A172 (cell line): ENCODE measurements at regions not wholly inside any gene's neighbourhood (a gene's known extent, or its start where the extent isn't known, plus 50 kb on each side); places are given as distances from the start of the nearest gene placed in this dataset.
"Not testable (repeated sequence)": the region's sequence is repeated elsewhere in the genome, so short reads cannot be mapped to it uniquely, and the experiment has no call there.

ENCODE experiments used
- DNase-seq: peaks from one replicate; pipeline ENCODE4 v3.0.0-alpha.2; 2015; ENCODE audit warnings: low spot score

- DNase-seq: no peak
Observed at GRCh38 chr19:31445406-31445805, 96.2 kb upstream of the TSHZ3 start.

DNA sequence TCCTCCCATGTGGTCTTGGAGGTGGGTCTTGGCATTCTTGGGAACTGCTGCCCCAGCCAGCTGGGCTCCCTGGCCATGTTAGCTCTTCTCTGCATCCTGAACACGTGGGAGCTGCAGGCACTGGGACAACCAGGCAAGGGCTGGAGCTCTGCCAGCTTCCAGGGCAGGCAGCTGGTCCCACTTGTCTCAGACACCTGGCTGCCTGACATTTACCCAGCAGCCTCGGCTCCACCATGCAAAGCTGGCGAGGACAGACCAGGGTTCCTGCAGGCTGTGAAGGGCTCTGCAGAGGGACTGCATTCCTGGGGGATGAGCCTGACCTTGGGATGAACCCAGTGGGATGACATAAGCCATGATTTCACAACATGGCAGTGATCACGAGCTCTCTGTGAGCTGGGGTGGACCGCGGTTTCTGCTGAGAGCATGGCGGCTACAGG, 99.0 kb upstream of the TSHZ3 start:
- peak; percentile 73 for DNase-seq

DNA sequence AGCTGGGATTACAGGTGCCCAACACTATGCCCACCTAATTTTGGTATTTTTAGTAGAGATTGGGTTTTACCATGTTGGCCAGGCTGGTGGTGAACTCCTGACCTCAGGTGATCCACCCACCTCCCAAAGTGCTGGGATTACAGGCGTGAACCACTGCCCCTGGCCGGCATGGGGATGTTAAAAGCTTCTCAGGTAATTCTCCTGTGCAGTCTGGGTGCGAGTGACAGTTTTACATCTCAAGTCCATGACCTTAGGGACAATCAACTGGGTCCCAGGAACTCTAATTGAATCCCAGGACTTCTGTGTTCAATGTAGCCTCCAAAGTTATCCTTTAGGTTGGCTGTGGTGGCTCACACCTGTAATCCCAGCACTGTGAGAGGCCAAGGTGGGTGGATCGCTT, 100.1 kb upstream of the TSHZ3 start:
- no peak for DNase-seq

- no peak for DNase-seq
Observed at GRCh38 chr19:31450696-31451095, 101.5 kb upstream of the TSHZ3 start.

- DNase-seq: no peak
Observed at GRCh38 chr19:31451686-31452330, 102.6 kb upstream of the TSHZ3 start.

DNA sequence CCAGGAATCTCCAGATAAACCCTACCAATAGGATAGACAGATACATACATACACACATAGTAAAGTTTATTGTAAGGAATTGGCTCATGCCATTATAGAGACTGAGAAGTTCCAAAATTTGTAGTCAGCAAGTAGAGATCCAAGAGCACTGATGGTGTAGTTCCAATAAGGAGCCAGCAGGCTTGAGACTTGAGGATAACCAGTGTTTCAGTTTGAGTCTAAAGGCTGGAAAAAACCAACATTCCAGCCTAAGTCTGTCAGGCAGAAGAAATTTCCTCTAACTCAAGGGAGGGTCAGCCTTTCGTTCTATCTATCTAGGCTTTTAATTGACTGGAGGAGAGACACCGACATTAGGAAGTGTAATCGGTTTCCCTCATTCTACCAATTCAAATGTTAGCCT, 110.2 kb upstream of the TSHZ3 start:
- no peak for DNase-seq

DNA sequence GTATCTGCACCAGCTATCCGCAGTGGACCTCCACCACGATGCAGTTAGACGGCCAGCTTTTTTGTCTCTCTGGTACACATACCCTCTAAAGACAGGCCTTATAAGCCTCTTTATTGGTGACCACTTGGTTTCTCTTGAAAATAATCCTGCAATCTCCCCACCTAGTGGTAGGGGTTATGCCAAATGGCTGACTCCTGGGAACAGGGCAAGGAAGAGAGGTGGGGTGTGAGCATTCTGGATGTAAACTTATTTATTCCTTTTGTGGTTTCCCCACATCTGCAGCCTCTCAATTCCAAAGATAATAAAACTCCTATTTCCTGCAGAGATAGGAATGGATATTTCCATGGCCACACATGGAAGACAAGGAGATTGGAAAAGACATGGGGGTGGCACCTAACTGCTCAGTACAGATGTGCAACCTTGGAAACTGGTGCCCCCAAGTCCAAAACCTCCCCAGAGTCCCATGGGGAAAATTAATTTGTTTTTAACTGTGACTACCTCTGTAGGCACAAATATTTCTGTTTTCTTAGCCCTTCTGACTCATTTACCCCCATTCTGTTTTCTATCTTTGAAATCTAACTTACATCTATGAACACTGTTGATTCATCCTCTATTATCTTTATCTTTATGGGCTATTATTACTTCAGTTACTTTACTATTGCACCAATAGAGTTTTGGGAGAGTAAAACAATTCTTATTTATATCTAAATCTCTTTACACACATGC, 112.7 kb upstream of the TSHZ3 start:
- DNase-seq: peak; percentile 53

- DNase-seq: no peak
Observed at GRCh38 chr19:31470229-31470939, 121.1 kb upstream of the TSHZ3 start.

GRCh38 chr19:31470952-31471351, 121.7 kb upstream of the TSHZ3 start:
- DNase-seq: no peak

DNA sequence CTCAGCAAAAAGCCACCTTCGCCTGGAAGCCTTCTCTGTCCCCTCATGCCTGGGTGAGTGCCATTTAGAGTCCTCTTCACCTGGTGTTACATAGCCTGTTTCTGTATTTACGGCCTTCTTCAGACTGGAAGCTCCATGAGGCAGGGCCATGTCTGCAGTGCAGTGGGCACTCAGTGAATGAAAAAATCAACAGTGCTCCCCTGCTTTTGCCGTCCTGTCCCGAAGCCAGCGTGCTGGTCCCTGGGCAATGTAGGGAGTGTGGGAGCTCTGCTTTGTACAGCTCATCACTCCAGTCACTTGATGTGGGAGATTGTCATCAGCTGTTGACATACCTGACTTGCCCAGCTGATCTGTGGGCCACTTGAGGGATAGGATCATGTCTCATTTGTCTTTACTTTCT, 129.0 kb upstream of the TSHZ3 start:
- DNase-seq: no peak

DNA sequence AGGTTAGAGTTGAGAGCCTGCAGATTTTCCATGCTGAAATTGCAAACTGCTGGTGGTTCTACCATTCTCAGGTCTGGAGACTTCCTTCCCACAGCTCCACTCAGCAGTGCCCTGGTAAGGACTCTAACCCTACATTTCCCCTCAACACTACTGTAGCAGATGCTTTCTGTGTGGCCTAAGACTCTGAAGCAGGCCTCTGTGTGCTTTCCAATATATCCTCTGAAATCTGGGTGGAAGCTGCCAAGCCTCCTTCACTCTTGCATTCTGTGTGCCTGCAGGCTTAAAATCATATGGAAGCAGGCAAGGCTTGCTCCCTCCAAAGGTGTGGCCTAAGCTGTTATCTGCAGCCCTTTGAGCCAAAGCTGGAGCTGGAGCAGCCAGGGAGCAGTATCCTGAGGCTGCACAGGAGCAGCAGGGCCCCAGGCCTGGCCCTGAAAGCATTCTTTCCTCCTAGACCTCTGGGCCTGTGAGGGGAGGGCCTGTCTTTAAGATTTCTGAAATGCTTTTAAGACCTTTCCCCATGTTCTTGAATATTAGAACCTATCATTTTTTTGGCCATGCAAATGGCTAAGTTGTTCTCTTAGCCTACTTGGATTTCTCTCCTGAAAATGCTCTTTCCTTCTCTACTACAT, 134.1 kb upstream of the TSHZ3 start:
- DNase-seq: no peak

- DNase-seq: not testable (repeated sequence)
Observed at GRCh38 chr19:31484858-31485410, 135.7 kb upstream of the TSHZ3 start.

DNA sequence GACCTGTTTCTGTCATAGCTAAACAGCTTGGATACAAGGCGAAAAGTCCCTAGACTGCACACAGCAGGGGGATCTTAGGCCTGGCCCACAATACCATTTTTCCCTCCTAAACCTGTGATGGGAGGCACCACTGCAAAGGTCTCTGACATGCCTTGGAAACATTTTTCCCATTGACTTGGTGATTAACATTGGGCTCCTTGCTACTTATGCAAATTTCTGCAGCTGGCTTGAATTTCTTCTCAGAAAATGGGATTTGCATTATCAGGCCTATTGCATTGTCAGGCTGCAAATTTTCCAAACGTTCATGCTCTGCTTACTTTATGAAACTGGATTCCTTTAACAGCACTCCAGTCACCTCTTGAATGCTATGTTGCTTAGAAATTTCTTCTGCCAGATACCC, 136.2 kb upstream of the TSHZ3 start:
- DNase-seq: no peak

DNA sequence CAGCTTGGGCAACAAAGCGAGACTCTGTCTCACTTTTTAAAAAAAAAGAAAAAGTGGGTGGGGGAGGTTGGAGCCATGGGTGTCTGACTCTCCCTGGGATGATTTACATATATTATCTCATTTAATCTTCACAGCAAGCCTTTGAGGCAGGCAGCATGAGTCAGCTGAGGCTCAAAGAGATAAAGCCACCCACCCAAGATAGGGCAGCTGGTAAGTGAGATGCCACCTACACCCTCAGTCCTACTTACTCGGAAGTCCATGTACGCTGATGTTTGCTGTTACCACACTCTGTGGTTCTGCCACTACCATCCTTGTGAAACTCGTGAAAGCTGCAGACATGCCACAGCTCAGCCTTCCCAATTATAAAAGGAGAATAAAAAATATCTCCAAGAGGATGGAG, 142.0 kb upstream of the TSHZ3 start:
- DNase-seq: no peak

DNA sequence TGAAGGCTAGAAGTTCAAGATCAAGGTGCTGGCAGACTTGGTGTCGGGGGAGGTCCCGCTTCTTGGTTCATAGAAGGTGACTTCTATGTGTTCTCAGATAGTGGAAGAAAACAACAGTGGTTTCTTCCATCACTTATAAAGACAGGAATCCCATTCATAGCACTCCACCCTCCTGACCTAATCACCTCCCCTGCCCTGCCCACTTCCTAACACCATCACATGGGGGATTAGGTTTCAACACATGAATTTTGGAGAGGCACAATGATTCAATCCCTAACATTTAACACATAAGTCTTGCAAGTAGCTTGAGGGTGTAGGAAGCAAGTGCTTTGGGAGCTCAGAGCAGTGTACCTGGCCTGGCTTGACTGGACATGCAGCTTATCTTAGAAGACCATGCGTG, 142.8 kb upstream of the TSHZ3 start:
- DNase-seq: no peak

DNA sequence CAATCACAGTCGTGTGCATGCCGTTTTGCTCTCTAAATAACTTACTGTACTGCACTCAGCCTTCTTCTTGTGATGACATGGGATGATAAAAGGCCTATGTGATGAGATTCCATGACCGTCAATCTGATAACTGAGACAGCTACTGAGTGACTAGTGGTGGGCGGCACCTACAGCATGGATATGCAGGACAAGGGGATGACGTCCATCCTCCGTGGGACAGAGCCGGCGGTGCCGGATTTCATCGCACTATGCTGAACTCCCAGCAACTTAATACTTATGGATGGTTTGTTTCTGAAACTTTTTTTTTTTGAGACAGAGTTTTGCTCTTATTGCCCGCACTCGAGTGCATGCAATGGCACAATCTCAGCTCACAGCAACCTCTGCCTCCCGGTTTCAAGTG, 146.8 kb upstream of the TSHZ3 start:
- DNase-seq: no peak

- DNase-seq: no peak
Observed at GRCh38 chr19:31497709-31498108, 148.5 kb upstream of the TSHZ3 start.

- no peak for DNase-seq
Observed at GRCh38 chr19:31498781-31499180, 149.5 kb upstream of the TSHZ3 start.

GRCh38 chr19:31499281-31500196, 150.3 kb upstream of the TSHZ3 start:
- DNase-seq: no peak

DNA sequence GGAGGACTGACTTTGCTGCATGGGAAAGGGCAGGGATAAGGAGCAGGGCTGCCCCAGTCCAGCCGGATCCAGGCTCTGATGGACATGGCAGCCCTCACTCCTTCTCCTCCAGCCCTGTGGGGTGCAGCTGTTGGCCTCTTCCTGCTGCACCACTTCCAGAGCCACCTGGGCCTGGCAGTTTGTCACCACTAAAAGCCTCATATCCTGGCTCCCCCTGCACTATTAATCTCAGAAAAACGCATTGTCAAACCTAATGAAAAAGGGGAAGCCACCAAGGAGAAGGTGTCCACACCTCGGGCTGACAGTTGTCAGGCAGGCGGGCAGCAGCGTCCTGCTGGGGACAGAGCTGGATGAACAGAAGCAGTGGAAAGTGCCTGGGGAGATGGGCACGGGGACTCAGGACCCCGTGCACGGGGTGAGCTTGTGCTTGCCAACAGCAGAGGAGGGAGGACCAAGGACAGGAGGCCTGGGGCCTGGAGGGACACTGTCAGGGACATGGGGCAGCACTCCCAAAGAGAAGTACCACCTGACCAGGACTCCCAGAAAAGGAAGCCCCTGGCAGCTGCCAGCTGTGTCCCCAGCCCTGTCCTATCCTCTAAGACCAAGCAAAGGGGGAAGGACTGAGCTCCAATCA, 151.1 kb upstream of the TSHZ3 start:
- no peak for DNase-seq

- DNase-seq: no peak
Observed at GRCh38 chr19:31500946-31501345, 151.7 kb upstream of the TSHZ3 start.
